NCI-H82 (cell line): ENCODE measurements at regions not wholly inside any gene's neighbourhood (a gene's known extent, or its start where the extent isn't known, plus 50 kb on each side); places are given as distances from the start of the nearest gene placed in this dataset.
A peak's percentile ranks its signal among the peaks of the same experiment; 100 is the strongest.

ENCODE experiments used
- DNase-seq: peaks from one replicate; lab custom pipeline; 2025; lab: John Stamatoyannopoulos, UW

- no peak for DNase-seq
These were observed 1003.3 kb upstream of the NR2F2 start for GRCh38 chr15:95327183-95327525.

- no peak for DNase-seq
These were observed 1002.8 kb upstream of the NR2F2 start for GRCh38 chr15:95327661-95328060.

- no peak for DNase-seq
These were observed 1001.9 kb upstream of the NR2F2 start for GRCh38 chr15:95328559-95328958.

- no peak for DNase-seq
These were observed 1001.1 kb upstream of the NR2F2 start for GRCh38 chr15:95329362-95329761.

- DNase-seq, result no peak
These were observed 988.8 kb upstream of the NR2F2 start for GRCh38 chr15:95341686-95342085.

- DNase-seq, result no peak
These were observed 984.6 kb upstream of the NR2F2 start for GRCh38 chr15:95345867-95346266.

- DNase-seq, result no peak
These were observed 983.6 kb upstream of the NR2F2 start for GRCh38 chr15:95346721-95347475.

- no peak for DNase-seq
These were observed 982.7 kb upstream of the NR2F2 start for GRCh38 chr15:95347837-95348236.

GRCh38 chr15:95350908-95351307, 979.6 kb upstream of the NR2F2 start:
- no peak for DNase-seq

- DNase-seq, result no peak
These were observed 977.8 kb upstream of the NR2F2 start for GRCh38 chr15:95352631-95353187.

- DNase-seq, result no peak
These were observed 977.0 kb upstream of the NR2F2 start for GRCh38 chr15:95353512-95353911.

- DNase-seq, result no peak
These were observed 970.5 kb upstream of the NR2F2 start for GRCh38 chr15:95359966-95360365.

- DNase-seq, result no peak
These were observed 968.2 kb upstream of the NR2F2 start for GRCh38 chr15:95362306-95362705.

GRCh38 chr15:95363646-95364045, 966.9 kb upstream of the NR2F2 start:
- no peak for DNase-seq

- DNase-seq, result no peak
These were observed 964.9 kb upstream of the NR2F2 start for GRCh38 chr15:95365511-95366107.

- DNase-seq, result no peak
These were observed 962.3 kb upstream of the NR2F2 start for GRCh38 chr15:95368191-95368590.

GRCh38 chr15:95368755-95369601, 961.5 kb upstream of the NR2F2 start:
- no peak for DNase-seq

GRCh38 chr15:95370291-95370690, 960.2 kb upstream of the NR2F2 start:
- no peak for DNase-seq

- DNase-seq, result peak; percentile 37
These were observed 958.8 kb upstream of the NR2F2 start for GRCh38 chr15:95371664-95372063.

- DNase-seq, result no peak
These were observed 955.2 kb upstream of the NR2F2 start for GRCh38 chr15:95375281-95375680.

- DNase-seq, result no peak
These were observed 953.1 kb upstream of the NR2F2 start for GRCh38 chr15:95377258-95377852.
